Fibroblast of peridontal ligament (primary cell): ENCODE measurements at regions not wholly inside any gene's neighbourhood (a gene's known extent, or its start where the extent isn't known, plus 50 kb on each side); places are given as distances from the start of the nearest gene placed in this dataset.
"Not testable (repeated sequence)": the region's sequence is repeated elsewhere in the genome, so short reads cannot be mapped to it uniquely, and the experiment has no call there.

ENCODE experiments used
- DNase-seq: peaks from one replicate; pipeline ENCODE4 v3.0.0-alpha.2; 2010; ENCODE audit errors: extremely low read depth

DNA sequence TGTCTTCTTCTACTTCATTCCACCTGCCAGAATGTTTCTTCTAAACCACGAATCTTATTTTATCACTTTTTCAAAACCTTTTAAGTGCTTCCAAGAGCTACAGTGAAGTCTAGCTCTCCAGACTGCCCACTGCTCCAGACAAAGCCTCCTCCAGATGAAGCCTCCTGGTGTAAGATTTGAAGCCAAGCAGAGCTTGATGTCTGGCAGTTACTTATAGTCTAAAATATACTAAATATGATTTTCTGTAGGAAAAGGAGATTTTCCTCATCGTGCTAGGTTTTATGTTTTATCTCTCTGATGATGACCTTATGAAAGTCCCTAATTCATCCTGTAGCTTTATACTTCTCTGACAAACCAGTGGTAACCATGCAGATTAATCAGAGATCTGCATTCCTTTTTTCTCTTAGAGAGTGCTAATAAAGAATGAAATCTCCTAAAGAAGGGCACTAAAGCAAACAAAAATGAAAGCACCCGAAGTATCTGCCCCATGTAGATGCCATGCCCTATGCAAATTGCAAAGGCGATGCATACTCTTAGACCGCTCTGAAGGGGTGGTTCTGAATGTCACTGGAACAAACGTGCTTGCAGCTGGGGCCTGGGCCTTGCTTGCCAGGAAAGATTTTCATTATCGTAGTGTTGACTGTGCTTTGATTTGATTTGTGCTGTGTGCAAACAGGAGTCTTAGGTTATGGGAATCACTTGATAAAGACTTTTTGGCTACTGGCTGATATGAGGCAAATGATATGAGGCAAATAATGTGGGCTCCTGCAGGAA, 314.2 kb downstream of the PID1 start:
- no peak for DNase-seq

DNA sequence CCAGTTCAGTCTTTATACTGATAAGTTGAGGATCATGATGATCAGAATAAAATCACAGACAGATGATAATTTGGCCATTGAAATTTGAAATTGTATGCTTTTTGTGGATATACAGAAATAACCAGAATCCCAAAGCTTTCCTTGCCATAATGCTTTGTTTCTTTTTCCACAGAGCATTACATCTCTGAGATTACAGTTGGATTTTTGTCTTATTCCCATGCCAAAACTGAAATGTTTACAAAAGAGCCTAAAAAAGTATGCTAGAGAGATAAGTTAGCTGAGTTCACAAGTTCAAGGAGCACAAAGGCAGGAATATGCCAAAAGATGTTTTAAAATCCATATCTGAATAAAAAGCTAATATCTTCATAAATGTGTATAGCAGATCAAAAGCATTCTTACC, 321.3 kb downstream of the PID1 start:
- DNase-seq: no peak

DNA sequence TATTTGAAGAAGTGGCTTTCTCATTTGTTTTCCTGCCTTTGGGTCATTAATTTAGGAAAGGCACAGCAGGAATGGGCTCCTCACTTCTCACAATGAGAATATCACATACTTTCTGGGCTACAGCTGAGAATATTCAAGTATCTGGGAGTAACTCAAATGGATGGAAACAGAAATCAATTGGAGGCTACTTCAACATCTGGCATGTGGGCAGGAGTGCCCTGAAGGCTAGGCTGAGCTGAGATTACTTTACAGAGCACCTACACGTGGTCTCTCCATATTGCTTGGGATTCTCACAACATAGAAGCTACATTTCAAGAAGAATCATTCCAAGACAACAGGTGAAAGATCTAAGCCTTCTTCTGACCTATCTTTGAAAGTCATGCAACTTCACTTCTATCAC, 325.4 kb downstream of the PID1 start:
- DNase-seq: no peak

DNA sequence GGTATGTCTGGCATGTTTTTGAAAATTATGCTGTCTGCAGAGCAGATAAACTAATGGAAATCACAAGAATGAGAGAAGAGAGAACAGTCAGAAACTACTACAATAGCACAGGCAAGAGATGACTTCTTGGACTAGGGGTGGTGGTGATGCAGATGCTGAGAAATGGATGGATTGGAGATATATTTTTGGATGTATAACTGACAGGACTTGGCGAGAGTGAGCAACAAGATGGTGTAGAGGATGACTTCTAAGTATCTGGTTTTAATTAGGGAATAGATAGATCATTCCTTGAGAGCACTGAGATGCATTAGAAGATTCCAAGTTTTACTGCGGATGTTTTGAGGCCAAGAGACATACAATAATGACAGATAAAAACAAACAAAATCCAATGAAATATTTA, 328.2 kb downstream of the PID1 start:
- DNase-seq: no peak

DNA sequence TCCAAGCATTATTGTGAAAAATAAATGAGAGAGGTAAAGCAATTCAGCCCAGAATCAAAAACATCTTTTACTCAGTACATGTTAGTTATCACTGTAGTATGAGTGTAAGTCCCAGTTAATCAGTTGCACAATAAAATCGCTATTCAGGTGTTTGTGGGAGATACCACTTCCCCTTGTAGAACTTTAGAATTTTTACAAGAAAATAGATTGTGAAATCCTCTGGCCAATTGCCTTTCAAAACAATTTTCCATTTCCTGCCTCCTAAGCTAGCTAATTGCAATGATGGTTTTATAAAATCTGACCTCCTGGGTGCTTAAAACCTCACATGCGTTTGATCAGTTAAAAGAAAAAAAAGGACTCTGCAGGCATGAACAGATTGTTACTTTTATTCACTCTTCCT, 332.5 kb downstream of the PID1 start:
- DNase-seq: no peak

DNA sequence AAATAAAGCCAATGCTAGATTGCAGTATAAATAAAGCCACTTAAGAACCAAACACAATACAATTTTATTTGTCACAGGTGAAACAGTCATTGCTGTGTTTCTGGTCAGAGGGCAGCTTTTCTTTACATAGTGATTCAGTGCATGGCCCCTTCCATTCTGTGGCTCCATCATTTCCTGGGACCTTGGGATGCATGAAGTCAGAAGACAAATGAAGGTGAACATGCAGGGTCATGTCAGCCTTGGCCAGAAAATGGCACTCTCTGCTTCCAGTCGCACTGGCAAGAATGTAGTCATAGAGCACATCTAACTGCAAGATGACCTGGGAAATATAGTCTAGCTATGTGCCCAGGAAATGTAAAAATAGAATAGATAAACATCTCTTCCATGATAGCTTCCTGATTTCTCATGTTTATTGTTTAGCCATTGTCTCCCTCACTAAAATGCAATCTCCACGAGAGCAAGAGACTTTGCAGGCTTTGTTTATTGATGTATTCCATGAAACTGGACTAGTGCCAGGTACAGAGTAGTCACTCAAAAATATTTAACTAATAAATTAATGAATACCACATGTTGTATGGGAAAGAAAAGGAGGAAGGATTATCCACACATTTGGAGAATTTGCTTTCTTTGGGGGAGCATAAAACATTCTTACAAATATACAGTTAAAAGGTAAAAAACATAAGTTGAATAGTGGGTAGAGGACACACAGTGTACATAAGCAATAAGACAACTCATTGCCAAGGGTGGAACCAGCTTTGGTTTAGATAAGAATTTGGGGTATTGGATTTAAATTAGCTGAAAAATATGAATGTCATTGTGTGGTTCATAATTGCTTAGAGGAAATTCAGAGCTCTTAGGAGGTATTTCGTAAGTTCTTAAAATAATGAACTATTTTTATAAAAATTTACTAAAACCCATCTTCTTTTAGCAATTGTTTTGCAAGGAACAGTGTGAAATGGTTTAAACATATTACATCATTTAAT, 343.8 kb downstream of the PID1 start:
- no peak for DNase-seq

DNA sequence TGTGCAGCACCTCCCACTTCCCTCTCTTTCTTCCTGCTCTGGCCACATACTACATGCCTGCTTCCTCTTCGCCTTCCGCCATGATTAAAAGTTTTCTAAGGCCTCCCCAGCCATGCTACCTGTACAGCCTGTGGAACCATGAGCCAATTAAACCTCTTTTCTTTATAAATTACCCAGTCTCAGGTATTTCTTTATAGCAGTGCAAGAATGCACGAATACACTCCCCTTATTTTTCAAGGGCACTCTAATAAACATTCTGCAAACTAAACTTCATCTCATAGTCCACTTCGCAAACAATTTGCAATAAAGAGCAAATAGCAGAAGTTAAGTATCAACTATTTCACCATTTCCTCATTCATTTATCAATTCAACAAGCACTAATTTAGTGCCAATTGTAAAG, 351.3 kb downstream of the PID1 start:
- no peak for DNase-seq

DNA sequence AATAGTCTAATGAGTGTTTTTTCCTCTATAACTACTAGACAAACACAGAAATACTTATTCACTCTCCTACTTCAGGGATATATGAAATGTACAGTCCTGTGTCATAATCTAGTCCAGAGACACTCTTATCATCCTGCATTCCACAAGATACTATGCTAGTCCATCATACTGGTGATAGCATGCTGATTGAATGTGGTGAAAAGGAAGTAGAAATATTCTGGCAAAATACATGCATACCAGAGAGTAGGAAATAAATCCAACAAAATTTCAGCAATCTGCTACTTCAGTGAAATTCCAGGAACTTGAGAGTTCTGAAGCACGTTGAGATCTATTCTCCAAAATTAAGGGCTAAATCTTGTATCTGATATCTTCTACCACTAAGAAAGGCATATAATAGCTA, 353.9 kb downstream of the PID1 start:
- DNase-seq: no peak

DNA sequence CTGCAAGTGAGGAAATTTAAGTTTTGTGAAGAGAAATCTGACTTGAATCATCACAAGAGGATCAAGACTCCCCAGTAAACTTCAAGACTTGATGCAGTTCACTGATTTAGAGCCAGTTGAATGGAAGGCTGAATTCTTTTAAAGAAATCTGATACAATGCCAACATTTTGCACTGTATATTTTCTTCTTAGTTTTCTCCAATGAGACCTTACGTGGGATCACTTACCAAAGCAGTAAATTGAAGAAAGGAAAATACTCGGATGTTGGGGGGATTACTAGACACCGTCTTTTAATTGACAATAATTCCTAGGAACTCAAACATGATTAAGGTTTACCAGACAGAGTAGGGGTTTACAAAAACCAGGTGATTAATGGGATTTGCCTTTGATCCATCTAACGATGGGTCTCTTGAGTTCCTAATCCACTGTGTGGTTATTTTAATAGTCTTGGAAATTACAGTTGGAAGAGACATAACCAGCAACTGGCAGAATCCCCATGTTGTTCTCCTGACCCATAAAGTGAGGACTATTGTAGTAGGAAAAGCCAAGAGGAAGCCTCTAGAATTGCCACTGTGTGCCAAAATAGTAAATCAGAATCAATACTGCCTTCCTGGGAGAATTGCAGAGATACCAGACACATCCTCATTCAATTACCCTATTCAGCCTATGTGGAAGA, 354.5 kb downstream of the PID1 start:
- no peak for DNase-seq

DNA sequence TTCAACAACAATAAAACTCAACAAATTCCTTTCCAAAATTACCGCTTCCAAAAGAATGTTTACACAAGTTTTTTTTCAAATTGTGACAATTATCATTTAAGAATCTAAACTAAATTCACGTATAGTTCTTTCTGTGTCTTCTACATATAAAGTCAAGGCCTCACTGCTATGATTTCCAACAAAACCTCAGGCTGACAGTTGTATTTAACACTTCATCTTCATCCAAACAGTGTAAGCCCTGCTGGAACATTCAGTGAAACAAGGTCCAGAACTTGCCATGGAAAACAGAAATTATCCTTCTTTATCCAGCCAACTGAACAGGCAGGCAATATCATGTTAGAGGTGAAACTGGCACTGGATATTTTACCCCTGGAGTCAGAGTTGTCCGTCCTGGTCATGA, 357.9 kb downstream of the PID1 start:
- DNase-seq: no peak

DNA sequence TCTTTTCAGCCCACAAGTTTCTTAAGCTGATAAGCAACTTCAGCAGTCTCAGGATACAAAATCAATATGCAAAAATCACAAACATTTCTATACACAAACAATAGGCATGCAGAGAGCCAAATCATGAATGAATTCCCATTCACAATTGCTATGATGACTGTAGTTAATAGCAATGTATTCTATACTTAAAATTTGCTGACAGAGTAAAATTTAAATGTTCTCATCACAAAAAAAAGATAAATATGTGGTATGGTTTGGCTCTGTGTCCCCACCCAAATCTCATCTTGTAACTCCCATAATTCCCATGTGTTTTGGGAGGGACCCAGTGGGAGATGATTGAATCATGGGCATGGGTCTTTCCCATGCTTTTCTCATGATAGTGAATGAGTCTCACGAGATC, 360.2 kb downstream of the PID1 start:
- not testable (repeated sequence) for DNase-seq

DNA sequence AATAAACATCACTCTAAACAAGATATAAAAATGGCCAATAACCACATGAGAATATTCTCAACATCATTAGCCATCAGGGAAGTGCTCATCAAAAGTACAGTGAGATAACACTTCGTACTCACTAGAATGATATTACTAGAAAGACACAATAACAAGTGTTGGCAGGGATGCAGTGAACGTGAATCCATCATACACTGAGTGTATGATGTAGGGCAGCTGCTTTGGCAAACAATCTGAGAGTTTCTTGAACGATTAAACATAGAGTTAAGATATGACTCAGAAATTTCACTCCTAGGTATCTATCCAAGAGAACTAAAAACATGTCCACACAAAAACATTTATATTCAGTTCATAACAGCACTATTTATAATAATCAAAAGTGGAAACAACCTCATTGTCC, 368.9 kb downstream of the PID1 start:
- no peak for DNase-seq

DNA sequence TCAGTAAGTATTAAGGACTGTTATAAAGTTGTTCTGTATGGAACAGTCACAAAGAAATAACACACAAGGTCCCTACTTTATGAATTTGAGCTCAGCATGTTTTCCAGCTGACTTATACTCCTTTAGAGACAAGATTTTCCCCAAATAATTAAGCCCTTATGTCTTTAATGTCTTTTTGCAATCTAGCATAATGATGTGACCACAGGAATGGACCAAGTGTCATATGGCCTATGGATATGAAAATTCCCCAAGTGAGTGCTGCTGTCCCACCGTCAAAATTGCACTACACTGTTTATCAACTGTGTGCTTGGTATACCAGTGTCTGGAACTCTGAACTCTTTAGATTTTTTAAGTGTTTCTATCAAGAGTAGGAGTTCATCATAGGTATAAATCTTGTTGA, 369.6 kb downstream of the PID1 start:
- DNase-seq: no peak

DNA sequence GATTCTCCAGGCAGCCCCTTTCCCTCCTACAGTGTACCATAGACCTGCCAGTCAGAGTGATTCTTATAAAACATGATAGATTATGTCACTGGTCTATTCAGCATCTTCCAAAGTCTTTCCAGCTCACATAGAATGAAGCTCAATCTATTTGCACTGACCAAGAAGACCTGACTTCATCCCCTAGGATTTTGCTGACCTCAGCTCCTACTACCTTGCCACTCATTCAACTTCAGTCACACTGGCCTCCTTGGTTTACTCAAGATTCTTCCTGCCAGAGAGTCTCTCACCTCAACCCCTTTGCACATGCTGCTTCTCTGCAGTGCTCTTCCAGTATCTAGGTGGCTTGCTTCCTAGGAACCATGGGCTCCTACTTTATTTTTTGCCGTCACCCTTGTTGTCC, 392.9 kb downstream of the PID1 start:
- DNase-seq: no peak

DNA sequence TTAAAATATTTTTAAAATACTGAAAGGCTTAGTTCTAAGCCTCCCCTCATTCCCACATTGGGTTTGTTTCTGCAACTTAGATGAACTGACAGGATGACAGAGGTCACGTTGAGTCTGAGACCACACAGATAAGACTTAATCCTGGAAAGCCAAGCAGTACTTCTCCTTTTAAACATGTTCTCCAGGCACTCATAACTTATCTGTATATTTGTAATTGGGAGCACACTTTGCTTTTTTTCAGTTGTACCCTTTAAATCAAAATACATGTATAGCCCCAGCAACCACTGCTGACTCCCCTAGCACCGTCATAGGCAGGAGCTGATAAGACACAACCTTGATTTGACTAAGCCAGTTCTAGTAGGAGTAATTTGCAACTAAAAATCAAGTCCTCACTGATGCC, 394.8 kb downstream of the PID1 start:
- no peak for DNase-seq

DNA sequence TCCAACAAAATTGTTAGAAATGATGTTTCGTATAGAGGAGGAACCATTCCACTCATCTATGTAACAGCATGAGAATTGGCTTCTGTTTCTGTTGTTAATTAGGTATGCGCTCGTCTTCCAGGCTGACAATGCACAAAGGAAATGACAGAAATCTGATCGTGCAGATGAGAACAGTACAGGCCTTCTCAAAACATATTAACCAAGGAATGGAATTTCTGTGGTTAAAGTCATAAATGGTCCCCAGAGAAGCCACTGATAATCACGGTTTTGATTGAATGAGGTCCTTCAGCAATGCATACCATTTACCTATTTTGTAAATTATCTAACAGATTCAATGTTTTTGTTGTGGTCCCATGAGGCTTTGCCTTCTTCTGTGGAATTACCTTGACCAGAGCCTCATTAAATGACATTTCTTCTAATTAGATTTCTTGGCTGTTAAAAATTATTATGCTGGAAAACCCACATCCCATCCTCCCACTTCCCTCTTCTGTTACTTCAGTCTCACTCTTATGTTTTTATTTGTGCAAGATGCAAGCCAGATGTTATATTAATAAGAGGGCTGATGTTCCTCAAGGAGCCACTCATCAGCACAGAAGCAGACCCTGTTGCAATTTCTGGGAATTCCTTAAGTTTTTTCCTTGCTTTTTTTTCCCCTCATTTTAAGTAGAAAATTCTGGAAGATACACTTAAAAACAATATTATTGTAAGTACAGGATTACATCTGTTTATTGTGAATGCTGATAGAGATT, 395.8 kb downstream of the PID1 start:
- no peak for DNase-seq

DNA sequence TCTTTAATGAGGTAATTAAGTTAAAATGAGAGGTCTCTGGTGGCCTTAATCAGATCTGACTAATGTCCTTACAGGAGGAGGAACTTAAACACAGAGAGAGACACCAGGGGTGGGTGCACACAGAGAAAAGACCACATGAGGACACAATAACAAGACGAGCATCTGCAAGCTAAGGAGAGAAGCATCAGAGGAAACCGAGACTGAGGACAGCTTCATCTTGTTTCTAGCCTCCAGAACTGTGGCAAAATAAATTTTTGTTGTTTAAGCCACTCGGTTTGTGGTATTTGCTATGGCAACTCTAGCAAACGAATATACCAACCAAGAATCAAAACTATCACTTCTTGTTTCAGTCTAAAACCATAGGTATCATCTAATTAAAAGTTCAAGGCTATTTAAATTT, 400.1 kb downstream of the PID1 start:
- no peak for DNase-seq

DNA sequence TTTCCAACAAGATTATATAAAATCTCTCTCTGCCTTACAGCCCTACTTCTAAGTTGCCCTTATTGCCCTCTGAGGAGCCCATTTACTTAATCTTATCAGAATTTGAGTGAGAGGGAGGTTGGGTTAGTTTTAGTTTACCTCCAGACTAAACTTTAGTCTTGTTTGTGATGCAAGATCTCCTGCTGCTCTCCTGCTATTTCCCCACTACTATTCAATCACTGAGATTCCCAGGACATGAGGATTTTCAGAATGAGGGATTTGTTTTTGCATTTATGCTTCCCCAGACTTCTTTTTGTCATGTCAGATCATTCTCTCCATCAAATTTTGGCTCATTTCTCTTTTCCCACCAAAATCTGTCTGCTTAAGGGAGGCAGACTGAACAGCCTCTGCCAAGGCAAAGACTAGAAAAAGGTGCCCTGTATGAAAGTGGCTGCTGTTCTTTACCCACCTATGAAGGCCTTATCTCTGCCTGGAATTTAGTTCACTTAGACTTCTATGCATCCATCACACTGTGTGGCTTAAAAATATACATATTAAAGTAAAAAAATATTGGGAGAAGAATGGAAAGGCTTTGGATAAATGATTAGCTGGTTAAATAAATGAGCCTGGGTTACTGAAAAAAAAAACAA, 401.3 kb downstream of the PID1 start:
- DNase-seq: no peak

DNA sequence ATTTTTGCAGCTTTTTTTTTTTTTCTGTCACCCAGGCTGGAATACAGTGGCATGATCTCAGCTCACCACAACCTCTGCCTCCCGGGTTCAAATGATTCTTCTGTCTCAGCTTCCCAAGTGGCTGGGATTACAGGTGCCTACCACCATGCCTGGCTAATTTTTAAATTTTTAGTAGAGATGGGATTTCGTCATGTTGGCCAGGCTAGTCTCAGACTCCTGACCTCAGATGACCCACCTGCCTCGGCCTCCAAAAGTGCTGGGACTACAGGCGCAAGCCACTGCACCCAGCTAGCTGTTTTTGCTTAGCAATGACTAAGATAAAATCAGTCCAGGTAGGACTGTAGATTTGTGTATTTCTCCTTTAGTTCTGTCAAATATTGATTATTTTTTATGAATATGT, 403.7 kb downstream of the PID1 start:
- no peak for DNase-seq

DNA sequence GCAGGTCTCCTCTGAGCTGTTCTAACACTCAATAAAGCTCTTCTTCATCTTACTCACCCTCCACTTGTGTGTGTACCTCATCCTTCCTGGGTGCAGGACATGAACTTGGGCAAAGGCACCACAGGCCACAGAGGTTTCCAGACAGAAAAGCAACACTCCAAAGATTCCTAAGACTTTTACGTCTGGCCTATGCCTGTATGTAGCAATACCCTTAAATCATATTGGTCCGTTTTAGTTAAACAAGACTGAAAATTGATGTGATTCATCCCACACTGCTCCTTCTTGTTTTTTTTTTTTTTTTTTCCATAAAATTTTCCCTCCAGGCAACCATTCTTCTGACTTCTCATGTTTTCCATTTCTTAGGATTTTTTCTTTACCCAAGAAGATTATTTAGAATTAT, 404.3 kb downstream of the PID1 start:
- DNase-seq: no peak

DNA sequence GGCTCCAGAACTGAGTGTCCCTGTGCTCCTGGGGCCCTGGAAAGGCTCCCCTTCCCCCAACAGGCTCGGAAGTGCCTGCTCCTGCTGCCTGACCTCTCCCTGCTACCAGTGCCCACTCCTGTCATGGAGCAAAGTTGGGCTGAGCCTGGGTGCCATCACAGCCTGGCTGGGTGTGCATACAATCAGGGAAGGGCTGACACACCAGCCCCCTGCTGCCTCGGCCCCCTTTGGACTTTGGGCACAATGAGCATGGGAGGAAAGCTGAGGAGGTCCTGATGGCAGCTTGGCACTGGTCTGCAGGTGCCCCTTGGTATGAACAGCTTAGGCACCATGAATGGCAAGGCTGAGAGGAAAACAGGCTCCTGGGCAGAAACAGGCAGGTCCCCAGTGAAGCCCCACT, 405.0 kb downstream of the PID1 start:
- no peak for DNase-seq
